Keratinocyte (primary cell): ENCODE measurements at regions not wholly inside any gene's neighbourhood (a gene's known extent, or its start where the extent isn't known, plus 50 kb on each side); places are given as distances from the start of the nearest gene placed in this dataset.

ENCODE experiments used
- CTCF ChIP-seq, 3 experiments: IDR thresholded peaks in 1 of 3; conservative IDR thresholded peaks in 1 of 3; optimal IDR thresholded peaks in 1 of 3; 2 replicates in 2 of 3; 3 replicates in 1 of 3; pipeline versions ENCODE3 to v1.5.1; 2011; ENCODE audit warnings: low read length in 3 of 3, mild to moderate bottlenecking in 3 of 3, moderate library complexity in 2 of 3, control low read depth in 1 of 3, inconsistent platforms in 1 of 3; ENCODE audit not compliant: insufficient read depth in 2 of 3; ENCODE audit errors: extremely low read depth in 1 of 3
- EZH2 ChIP-seq: IDR thresholded peaks from one replicate; pipeline ENCODE4 v1.6.1; 2012; ENCODE audit warnings: inconsistent platforms, mild to moderate bottlenecking, low read length, moderate library complexity

- TF ChIP-seq CTCF (optimal IDR thresholded peaks at IDR 0.05 in 1 of 3, IDR thresholded peaks at IDR 0.05 in 1 of 3, conservative IDR thresholded peaks at IDR 0.05 in 1 of 3; ENCODE audit: extremely low read depth in 1 of 3, insufficient read depth in 2 of 3, low read length in 3 of 3), result no peak
- no peak for TF ChIP-seq EZH2
Observed at GRCh38 chr6:169898788-169899480, 147.5 kb downstream of the ERMARD start.
